GM18505 (cell line): ENCODE measurements at regions not wholly inside any gene's neighbourhood (a gene's known extent, or its start where the extent isn't known, plus 50 kb on each side); places are given as distances from the start of the nearest gene placed in this dataset.

Source experiments
- ATAC-seq: cut with Tn5 transposase; IDR thresholded peaks from one replicate; pipeline ENCODE4 v1.9.1; 2021; ENCODE audit not compliant: unreplicated experiment
- POLR2A ChIP-seq: IDR thresholded peaks from 4 replicates; pipeline ENCODE4 v1.6.1; 2011; ENCODE audit warnings: borderline replicate concordance; ENCODE audit not compliant: insufficient read depth, insufficient read length; ENCODE audit errors: extremely low read depth

GRCh38 chr14:22513066-22513812, 75.8 kb downstream of the DAD1 start:
- no peak for ATAC-seq
- TF ChIP-seq POLR2A = no peak

- ATAC-seq = no peak
Measured at GRCh38 chr14:22512106-22512814, 76.8 kb downstream of the DAD1 start.

GRCh38 chr14:22510527-22511110, 78.4 kb downstream of the DAD1 start:
- peak; percentile 20 for TF ChIP-seq POLR2A
- ATAC-seq = no peak

More at GRCh38 chr14:22512106-22512814, 76.8 kb downstream of the DAD1 start:
- TF ChIP-seq POLR2A = no peak

GRCh38 chr14:22509751-22510300, 79.2 kb downstream of the DAD1 start:
- peak; percentile 34 for TF ChIP-seq POLR2A
- ATAC-seq = no peak

- no peak for ATAC-seq
- TF ChIP-seq POLR2A = peak; percentile 59
Measured at GRCh38 chr14:22509036-22509709, 79.9 kb downstream of the DAD1 start.

GRCh38 chr14:22508662-22509035, 80.4 kb downstream of the DAD1 start:
- ATAC-seq = no peak
- no peak for TF ChIP-seq POLR2A

GRCh38 chr14:22508150-22508457, 80.9 kb downstream of the DAD1 start:
- TF ChIP-seq POLR2A = no peak
- ATAC-seq = no peak

GRCh38 chr14:22506778-22507351, 82.2 kb downstream of the DAD1 start:
- no peak for ATAC-seq
- no peak for TF ChIP-seq POLR2A

GRCh38 chr14:22506378-22506710, 82.7 kb downstream of the DAD1 start:
- ATAC-seq = no peak

GRCh38 chr14:22505697-22506377, 83.2 kb downstream of the DAD1 start:
- TF ChIP-seq POLR2A = peak; percentile 37

More at GRCh38 chr14:22506378-22506710, 82.7 kb downstream of the DAD1 start:
- TF ChIP-seq POLR2A = no peak

GRCh38 chr14:22505309-22505696, 83.7 kb downstream of the DAD1 start:
- TF ChIP-seq POLR2A = no peak
- no peak for ATAC-seq

More at GRCh38 chr14:22505697-22506377, 83.2 kb downstream of the DAD1 start:
- no peak for ATAC-seq

GRCh38 chr14:22502551-22502950, 86.5 kb downstream of the DAD1 start:
- ATAC-seq = no peak
- no peak for TF ChIP-seq POLR2A

- ATAC-seq = no peak
Measured at GRCh38 chr14:22502007-22502406, 87.0 kb downstream of the DAD1 start.

More at GRCh38 chr14:22502007-22502406, 87.0 kb downstream of the DAD1 start:
- no peak for TF ChIP-seq POLR2A
